Inferior parietal cortex (tissue), 1 donor: ENCODE measurements at regions not wholly inside any gene's neighbourhood (a gene's known extent, or its start where the extent isn't known, plus 50 kb on each side); places are given as distances from the start of the nearest gene placed in this dataset.
"Not testable (repeated sequence)": the region's sequence is repeated elsewhere in the genome, so short reads cannot be mapped to it uniquely, and the experiment has no call there.

Source experiments
- DNase-seq: peaks from one replicate; pipeline ENCODE4 v3.0.0-alpha.2; 2016; ENCODE audit errors: extremely low spot score

DNA sequence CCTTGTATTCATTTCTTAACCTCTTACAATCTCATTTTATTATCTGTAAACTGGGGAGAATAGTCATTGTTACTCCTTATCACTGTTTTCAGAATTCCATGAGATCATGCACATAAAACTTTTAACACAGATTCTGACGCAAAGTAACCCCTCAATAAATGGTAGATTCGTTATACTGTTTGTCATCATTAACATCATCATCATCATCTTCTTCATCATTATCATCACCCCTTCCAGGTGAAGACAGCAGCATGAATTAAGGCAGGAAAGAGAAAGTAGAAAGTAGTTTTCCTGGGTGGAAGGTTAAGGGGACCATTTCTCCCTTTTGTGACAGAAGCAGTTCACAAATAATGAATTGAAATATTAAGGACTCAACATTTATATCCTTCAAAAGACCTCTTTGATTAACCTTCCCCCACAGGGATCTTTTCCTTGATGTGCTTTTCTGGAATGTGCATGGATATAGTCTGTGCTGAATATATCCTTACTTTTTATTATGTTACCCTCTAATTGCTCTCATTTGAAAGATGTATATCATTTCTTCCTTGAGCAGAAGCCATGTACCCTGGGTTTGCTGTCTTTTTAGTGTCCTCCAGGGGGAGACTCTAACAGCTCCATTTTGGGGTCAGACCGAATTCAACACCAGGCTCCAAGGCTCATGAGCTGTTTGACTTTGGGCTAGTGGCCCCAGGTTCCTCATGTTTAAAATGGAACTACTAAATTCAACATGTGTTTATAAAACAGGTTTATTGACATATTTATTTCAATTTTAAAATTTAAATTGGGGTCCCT lies 1029.9 kb upstream of the WWC1 start:
- no peak for DNase-seq

DNA sequence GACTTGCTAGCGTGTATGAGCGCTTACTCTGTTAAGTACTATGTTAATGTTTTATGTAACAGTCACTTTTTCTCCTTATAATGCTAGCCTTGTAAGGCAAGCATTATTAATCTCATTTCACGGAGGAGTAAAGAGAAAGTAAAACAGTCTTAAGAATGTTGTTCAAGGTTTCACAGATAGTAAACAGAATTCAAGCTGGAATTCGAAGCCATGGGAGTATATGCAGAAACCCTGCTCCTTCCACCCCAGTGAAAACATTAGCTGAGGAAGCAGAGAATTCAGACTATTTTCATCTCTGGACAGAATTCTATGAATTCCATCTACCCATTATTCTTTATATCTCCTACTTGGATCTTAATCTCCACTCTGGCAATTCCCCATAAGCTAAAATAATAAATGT lies 1028.3 kb upstream of the WWC1 start:
- no peak for DNase-seq

DNA sequence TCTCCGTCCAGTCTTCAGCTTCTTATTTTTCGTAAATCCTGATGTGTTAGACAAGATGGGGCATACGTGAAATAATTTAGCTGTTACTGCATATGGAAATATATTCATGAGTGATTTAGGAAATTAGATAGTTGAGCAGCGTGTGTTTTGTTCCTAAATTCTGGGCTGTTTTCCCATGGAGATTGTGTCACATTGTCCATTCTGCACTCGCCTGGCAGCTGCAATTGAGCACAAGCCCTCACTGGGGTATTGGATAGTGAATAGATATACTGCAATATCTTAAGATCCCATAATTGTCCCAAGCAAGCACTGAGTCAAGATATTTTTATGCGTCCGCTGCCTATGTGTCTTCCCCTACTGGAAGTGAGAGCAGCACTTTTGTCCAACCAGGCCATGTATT lies 1027.1 kb upstream of the WWC1 start:
- DNase-seq = no peak

DNA sequence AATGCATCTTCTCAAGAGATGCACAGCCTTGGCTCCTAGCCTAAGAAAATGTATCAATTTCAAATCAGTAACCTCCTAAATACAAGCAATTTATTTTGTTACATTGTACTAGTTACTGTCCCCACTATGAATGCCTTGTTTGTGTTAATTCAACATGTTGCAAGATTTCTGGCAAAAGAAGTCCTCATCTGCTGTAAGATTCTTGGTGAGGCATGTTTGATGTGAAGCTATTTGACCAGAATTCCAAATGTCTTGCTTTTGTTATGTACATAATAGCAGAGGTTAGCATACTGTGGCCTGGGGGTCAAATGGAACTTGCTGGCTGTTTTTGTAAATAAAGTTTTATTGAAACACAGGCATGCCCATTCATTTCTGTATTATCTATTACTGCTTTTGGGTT lies 1023.1 kb upstream of the WWC1 start:
- no peak for DNase-seq

DNA sequence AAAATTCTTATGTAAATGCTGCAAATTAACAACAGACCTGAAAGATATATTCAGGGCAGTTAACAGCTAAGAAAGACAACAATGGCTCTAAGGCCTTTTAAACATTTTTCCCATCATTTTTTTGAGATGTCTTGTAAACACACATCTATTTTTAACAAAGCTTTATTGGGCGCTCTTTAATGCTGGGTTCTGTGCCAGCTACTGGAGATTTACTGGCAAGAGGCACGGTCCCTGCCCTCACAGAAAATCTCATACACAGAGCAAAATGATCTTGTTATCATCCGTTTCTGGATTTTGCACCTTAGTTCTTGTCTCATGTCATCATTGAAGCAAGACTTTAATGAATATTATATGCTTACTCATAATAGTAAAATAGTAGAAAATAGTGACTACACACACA lies 1022.3 kb upstream of the WWC1 start:
- no peak for DNase-seq

DNA sequence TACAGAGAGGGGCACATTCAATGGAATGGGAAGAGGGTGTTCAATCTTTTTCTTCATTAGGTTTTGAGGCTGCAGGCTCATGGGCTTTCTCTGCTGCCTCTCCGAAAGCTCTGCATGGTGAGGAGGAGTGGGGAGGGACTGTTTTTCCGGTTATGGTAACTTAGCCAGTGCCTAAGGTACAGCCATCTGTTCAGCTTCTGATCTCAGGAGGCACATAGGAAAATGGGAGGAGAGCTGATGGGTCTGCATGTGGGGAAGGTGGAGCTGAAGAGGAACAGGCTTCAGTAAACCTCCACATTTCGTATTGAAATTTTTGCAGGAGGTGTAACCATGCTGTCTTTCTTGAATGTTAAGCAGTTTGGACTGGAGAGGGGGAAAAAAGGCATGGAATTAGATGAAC lies 1020.4 kb upstream of the WWC1 start:
- no peak for DNase-seq

DNA sequence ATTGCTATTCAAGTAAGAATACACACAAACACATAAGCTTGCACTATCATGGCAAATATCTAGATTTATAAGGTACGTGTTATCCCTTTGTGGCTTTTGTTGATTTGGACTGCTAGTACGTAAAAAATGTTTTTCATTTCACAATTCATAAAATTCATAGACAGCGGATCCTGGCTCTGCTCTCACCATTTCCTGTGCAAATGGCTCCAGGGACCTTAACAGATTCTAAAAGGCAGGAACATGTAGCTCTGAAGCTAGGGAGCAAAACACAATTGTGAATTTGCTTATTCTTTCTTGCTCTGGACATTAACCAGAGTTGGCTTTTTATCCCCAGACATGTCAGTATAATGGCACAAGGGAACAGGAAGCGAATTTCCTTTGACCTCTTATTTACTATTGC lies 1019.9 kb upstream of the WWC1 start:
- DNase-seq = no peak

DNA sequence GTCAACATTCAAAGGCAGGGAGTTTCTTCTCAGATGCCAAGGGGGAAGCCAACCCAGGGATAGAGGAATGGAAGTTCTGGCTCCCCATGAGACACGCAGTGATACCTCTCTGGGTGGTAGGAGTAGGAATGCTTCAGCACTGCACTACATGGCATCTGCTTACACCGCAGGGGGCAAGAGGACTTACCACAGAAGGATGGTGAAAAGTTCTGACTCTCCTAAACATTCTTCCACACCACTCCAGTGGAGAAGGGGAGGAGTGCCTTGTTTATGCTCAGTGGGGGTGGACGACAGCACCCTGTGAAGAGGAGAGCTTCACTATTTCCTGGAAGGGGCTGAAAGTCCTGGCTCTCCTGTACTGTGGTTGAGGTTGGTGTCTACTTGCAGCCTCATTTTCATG lies 1011.3 kb upstream of the WWC1 start:
- no peak for DNase-seq

DNA sequence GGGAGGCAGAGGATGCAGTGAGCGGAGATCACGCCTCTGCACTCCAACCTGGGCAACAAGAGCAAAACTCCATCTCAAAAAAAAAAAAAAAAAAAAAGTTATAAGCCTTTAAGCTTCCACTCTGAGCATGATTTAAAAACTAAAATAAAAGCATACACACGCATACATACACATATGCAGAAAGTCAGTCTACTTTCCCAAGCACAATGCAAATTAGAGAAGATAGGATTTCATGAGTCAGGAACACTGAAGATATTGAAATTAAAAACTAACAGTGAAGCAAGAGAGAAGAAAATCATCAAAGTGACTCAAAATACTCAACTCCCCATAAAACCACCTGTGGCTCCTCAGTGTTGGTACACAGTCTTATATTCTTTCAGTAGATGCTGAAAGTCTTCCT lies 1009.5 kb upstream of the WWC1 start:
- DNase-seq = no peak

DNA sequence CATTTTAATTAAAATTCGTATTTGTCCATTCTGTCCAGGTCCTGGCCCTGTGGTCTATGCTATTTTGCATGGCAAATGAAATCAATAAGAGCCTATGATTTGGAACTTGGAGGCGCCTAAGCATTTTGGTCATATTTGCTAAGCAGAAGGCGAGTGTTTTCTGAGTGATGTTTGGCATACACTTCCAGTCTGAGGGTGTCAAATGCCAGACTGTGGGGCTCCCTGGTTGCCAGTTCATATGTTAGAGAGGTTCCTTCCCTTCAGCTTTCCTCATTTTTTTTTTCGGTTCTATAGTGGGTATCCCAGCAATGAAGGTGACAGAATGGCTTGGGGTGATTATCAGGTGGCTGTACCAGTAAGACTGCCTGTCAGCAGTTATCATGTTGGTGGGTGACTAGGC lies 1007.8 kb upstream of the WWC1 start:
- no peak for DNase-seq

DNA sequence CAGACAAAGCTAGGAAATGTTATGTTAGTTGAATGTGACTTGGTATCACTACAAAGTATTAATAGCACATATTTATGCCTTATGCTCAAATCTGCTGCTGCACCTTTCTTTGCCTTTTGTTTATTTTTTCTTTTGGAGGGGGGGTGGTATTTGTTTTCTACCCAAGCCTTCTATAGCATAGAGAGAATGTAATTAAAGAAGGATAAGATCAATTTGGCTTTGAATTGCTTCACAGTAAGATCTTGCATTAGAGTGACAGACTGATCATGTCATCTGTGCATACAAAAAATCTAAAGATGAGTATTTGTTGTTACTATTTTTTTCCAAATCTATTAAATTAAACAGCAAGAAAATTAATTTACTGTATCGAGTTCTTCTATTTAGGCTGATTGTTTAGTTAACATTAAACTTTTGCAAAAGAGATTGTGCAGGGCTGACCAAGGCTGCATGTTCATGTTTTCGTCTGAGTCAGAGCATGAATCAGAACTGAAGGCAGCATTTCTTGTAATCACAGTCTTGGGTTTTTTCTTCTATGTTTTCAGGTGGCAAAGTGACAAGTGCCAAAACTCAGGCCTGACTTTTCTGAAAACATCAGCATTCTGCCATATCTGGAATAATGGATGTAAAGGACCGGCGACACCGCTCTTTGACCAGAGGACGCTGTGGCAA lies 1007.1 kb upstream of the WWC1 start:
- no peak for DNase-seq

DNA sequence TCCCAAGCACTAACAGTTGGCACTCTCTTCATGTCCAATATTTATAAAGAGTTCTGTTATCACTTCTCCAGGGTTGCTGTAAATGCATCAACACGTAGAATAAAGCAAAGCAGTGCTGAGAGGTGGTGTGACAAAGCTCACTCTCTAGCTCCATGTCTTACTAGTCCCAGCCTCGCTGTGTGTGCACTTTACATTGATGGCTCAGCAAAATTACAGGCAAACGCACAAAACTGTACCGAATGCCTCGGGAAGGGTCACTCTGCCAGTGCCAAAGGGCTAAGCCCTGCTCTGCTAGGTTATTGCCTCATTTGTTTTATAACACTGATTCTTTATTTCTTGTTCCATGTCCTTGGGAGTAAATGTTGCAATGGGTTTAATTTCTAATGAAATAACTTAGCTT lies 1005.9 kb upstream of the WWC1 start:
- no peak for DNase-seq

DNA sequence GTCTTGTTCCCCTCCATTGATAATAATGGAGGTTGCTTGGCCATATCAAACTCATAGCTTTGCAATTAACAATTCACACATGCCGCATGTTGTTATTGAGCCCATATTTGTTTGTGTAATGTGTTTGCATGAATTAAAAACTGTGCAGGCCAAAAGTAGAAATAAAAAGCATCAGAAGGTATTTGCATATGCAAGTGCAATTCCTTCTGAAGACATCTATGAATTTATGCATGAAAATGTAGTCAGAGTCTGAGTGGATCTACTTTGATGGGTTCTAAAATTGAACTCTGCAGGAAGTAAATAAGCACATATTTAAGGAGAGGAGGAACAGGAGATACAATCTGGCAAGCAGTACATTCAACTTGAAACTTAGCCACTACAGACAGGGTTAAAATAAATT lies 1004.6 kb upstream of the WWC1 start:
- DNase-seq = no peak

DNA sequence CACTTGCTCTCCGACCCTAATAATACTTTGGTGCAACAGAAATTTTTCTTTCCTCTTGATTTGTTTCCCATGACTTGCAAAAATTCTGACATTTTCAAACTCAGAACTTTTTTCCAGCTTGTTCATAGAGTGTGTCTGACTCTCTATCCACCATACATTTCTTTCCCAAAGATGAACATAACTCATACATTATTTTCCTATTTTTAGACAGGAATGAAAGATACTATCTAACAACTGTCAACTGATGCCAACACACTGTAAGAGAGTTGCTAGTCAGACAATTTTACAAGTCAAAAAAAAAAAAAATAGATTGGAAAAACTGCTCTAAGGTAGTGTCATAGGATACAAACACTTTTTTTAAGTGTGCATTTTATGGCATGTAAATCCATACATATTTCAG lies 1001.0 kb upstream of the WWC1 start:
- no peak for DNase-seq

DNA sequence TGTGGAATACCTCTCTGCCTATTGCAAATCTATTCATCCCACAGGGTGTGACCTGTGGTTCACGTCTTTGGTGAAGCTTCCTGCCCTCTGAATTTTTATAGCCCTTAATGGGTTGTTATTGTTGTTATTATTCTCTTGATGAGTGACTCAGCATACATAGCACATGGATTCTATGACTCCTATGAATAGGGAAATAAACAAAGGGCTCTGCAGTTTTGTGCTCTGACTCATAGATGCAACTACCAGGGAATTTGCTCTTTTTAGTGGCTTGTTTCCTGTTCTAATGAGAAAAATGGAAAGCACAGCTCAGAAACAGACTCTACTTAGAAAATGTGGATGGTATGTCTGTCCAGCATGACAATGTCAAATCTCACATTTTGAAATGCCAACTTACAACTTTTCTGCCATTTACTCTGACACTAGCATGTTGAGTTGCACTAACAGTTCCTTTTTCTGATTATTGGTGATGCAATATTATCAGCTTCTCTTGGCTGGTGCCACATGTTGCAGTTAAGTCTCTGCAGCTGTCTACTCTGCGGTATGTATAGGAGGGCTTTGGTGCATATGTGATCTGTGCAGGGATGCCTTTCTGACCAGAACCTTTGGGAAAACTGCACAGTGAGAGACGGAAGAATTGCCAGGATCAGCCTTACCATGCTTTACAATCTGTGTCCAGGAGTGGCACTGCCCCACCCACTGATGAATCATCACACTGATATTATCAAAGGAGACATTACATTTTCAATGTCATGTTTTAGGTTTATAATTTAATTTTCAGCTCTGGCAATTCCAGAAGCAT lies 996.4 kb upstream of the WWC1 start:
- no peak for DNase-seq

DNA sequence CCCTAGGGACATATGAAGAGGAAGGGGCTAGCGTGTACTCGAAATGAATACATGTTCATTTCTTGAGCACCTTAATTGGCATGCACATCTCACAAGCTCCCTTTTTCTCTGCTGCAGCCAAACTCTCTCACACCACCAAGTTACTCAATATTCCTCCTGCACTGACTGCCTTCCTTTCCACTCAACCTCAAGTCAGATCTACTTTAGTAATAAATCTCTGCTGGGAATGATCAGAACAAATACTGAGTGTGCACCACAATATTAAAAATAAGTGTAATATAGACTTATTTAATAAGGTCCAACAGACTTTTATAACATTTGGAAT lies 995.8 kb upstream of the WWC1 start:
- no peak for DNase-seq

DNA sequence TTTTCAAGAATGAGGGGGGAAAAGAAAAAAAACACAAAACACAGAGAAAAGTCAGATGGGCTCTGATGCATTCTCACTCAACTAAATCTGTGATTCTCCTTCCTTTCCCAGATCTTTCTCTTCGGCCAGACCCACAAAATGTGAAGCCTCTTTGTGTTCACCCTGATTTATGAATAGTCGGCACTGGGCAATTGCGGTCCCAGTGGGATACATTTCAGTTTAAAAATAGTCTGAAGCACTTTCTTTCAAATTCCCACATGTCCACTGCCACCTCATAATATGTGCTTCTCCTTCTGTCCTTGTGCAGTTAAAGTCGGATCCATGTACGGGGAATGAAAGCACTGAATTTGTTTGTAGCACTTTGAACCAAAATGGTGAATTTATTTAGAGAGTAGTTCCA lies 995.4 kb upstream of the WWC1 start:
- no peak for DNase-seq

DNA sequence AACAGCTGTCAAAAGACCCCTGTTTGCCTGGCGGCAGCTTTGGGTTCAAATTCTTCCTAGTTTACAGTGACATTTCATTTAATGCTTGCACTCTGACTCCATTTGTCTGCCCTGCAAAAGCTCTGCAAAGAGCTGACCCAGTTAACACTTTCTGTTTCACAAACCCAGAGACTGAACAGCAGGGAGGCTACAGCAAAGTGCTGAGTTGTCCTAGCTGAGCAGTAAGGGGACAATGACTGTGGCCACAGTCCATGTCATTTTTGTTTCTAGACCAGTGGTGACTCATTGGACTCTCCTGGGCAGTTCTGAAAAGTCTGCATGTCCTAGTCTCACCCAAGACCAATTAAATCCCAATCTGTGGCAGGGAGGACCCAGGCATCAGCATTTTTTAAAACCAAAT lies 994.8 kb upstream of the WWC1 start:
- no peak for DNase-seq

DNA sequence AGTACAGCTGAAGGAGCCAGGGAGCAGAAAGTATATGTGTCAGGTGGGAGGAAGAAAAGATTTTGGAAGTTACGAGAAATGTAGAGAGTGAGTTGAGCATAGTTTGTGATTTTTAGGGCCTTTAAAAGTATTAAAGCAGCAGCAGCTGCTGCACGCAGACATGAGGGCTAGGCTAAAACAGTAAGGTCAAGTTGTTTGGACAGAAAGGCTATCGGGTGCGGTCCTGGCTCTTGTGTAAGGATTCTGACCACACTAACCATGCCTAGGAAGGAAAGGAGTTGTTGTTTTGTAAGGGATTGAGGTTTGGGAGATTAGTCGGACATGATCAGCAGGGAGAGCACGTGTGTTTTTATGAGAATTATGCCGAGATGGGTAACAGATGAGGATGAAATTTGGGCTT lies 991.6 kb upstream of the WWC1 start:
- not testable (repeated sequence) for DNase-seq

DNA sequence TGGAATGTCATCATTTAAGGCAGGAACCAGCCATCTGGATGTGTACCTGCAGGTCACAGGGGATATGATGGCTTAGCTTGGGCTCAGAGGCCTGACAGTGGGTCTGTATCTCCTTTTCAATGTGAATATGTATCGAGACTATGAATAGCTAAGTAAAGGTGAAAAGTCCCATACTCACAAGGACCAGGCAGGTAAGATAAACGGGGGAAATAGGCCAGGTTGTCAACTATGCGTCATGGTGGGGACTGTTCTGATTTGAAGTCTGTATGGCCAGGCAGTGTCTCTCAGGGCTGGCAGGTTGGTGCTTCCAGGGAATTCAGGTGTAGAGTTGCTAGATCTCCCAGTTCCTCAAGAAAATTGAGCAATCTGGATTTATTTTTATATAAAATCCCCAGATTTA lies 987.9 kb upstream of the WWC1 start:
- no peak for DNase-seq

DNA sequence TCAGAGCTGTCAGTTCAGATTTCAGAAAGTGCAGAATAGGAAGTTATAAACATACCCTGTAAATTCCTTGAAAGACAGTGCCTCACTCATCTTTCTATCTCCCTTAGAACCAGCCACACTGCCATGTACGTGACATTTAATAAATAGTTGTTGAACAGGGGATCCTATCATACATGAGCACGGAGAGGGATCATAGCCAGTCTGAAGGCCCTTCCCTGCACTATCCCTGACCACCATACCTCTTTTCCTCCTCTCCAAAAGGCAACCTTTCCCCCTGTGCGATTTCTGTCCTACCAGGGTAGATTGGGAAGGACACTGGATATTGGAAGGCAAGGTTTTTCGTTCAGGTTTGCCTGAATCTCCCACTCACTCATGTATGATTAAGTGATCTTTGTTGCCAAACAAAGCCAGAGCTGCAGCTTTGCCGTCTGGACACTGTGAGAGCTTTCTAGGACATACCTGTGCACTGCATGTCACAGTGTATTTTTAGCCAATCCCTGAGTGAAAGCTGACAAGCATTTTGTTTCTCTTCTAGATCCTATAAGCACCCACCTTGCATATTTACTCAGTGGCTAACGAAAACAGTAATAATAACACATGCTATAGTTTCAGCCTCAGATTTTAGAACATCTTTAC lies 986.5 kb upstream of the WWC1 start:
- DNase-seq = no peak

DNA sequence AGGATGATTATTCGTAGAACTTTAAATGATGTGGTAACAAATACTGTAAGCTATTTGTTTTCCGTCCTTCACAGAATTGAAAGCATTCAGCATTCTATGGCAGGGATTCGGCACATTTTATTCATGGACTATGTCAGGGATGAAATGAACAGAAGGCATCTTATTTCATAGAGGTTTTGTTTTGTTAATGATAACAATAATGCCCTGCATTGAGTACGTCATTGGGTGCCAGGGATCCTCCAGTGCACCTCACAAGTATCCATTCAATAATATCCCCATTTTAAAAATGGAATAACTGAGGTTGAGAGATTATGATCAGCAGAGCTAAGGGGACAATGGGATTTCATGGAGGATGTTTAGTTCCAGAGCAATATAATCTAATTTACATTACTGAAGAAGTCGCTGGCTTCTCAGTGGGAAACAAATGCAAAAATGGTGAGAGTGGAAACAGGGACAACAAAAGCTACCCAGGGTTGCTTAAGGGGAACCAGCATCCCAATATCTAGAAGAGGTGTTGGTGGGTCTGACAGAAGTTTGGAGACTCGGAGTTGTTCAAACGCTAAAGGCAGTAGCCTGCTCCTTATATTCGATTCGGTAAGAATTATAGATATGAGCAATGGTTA lies 985.7 kb upstream of the WWC1 start:
- no peak for DNase-seq
